ENCODE measurements at regions not wholly inside any gene's neighbourhood (a gene's known extent, or its start where the extent isn't known, plus 50 kb on each side); places are given as distances from the start of the nearest gene placed in this dataset.

GRCh38 chr13:40496035-40496810 lies 170.2 kb downstream of the FOXO1 start:
- DNase-seq (ENCODE audit: low read depth) = no peak

GRCh38 chr13:40498461-40498860 lies 168.0 kb downstream of the FOXO1 start:
- no peak for DNase-seq (ENCODE audit: low read depth)

- peak; percentile 31 for DNase-seq (ENCODE audit: low read depth)
Observed at GRCh38 chr13:40502236-40502635, 164.2 kb downstream of the FOXO1 start.

- no peak for DNase-seq (ENCODE audit: low read depth)
Observed at GRCh38 chr13:40503011-40503410, 163.4 kb downstream of the FOXO1 start.

- peak; percentile 92 for DNase-seq (ENCODE audit: low read depth)
Observed at GRCh38 chr13:40503966-40504591, 162.4 kb downstream of the FOXO1 start.

GRCh38 chr13:40504641-40505040 lies 161.8 kb downstream of the FOXO1 start:
- DNase-seq (ENCODE audit: low read depth) = no peak

GRCh38 chr13:40505196-40505595 lies 161.2 kb downstream of the FOXO1 start:
- peak; percentile 52 for DNase-seq (ENCODE audit: low read depth)
